DOHH2 (cell line): ENCODE measurements at regions not wholly inside any gene's neighbourhood (a gene's known extent, or its start where the extent isn't known, plus 50 kb on each side); places are given as distances from the start of the nearest gene placed in this dataset.

Experiments
- H3F3A ChIP-seq: fragments of 200-600 bp; sonication (generic), shearing (Covaris generic); 2 replicates; pipeline ENCODE4 v1.6.0; 2016; ENCODE audit warnings: antibody characterized with exemption, mild to moderate bottlenecking; ENCODE audit not compliant: control insufficient read depth, insufficient read depth
- H3K27ac ChIP-seq: fragments of 200-600 bp; sonication (generic); 2 replicates; pipeline ENCODE4 v1.5.1; 2014; ENCODE audit warnings: low read depth, mild to moderate bottlenecking, low read length, moderate library complexity
- H3K27me3 ChIP-seq: fragments of 200-600 bp; sonication (generic); 2 replicates; pipeline ENCODE4 v1.6.1; 2014; ENCODE audit warnings: mild to moderate bottlenecking, low read length, mixed read lengths; ENCODE audit not compliant: control insufficient read depth
- H3K36me3 ChIP-seq: fragments of 200-600 bp; sonication (generic); 2 replicates; pipeline ENCODE4 v1.6.1; 2014; ENCODE audit warnings: mild to moderate bottlenecking, low read length, moderate library complexity, mixed read lengths; ENCODE audit not compliant: control insufficient read depth
- H3K4me1 ChIP-seq: fragments of 200-600 bp; sonication (generic); 2 replicates; pipeline ENCODE4 v1.6.1; 2014; ENCODE audit warnings: mild to moderate bottlenecking, low read length, mixed read lengths; ENCODE audit not compliant: control insufficient read depth
- H3K4me2 ChIP-seq: fragments of 200-600 bp; sonication (generic); 2 replicates; pipeline ENCODE4 v1.6.0; 2014; ENCODE audit warnings: mild to moderate bottlenecking, low read length, moderate library complexity
- H3K4me3 ChIP-seq: fragments of 200-600 bp; sonication (generic); 2 replicates; pipeline ENCODE4 v1.5.1; 2014; ENCODE audit warnings: mild to moderate bottlenecking, low read length, mixed read lengths
- H3K79me2 ChIP-seq: fragments of 200-600 bp; sonication (generic); 2 replicates; pipeline ENCODE4 v1.6.1; 2014; ENCODE audit warnings: mild to moderate bottlenecking, low read length, mixed read lengths; ENCODE audit not compliant: control insufficient read depth
- H3K9me2 ChIP-seq: fragments of 200-600 bp; sonication (generic); replicated peaks from 2 replicates; pipeline ENCODE4 v1.6.1; 2014; ENCODE audit warnings: mild to moderate bottlenecking, low read length, mixed read lengths; ENCODE audit not compliant: control insufficient read depth
- H3K9me3 ChIP-seq: fragments of 200-600 bp; sonication (generic); 2 replicates; pipeline ENCODE4 v1.6.1; 2014; ENCODE audit warnings: antibody characterized with exemption, low read length, mixed read lengths; ENCODE audit not compliant: control insufficient read depth, insufficient read depth
- H4K20me1 ChIP-seq: fragments of 200-600 bp; sonication (generic); 2 replicates; pipeline ENCODE4 v1.6.0; 2014; ENCODE audit warnings: low read depth, mild to moderate bottlenecking, antibody characterized with exemption, low read length, moderate library complexity; ENCODE audit not compliant: control insufficient read depth, insufficient read depth
- EZH2phosphoT487 ChIP-seq: fragments of 200-600 bp; sonication (generic); IDR thresholded peaks from 2 replicates; pipeline ENCODE4 v1.6.1; 2017; ENCODE audit warnings: borderline replicate concordance, mild to moderate bottlenecking, antibody characterized with exemption, low read length, moderate library complexity, mixed read lengths
- TF ChIP-seq, protein P1 (sequence below): fragments of 200-600 bp; sonication (generic); IDR thresholded peaks from one replicate; pipeline ENCODE4 v1.5.1; 2014; ENCODE audit warnings: antibody characterized with exemption, mild to moderate bottlenecking, low read depth, low read length; ENCODE audit not compliant: poor library complexity, severe bottlenecking

DNA sequence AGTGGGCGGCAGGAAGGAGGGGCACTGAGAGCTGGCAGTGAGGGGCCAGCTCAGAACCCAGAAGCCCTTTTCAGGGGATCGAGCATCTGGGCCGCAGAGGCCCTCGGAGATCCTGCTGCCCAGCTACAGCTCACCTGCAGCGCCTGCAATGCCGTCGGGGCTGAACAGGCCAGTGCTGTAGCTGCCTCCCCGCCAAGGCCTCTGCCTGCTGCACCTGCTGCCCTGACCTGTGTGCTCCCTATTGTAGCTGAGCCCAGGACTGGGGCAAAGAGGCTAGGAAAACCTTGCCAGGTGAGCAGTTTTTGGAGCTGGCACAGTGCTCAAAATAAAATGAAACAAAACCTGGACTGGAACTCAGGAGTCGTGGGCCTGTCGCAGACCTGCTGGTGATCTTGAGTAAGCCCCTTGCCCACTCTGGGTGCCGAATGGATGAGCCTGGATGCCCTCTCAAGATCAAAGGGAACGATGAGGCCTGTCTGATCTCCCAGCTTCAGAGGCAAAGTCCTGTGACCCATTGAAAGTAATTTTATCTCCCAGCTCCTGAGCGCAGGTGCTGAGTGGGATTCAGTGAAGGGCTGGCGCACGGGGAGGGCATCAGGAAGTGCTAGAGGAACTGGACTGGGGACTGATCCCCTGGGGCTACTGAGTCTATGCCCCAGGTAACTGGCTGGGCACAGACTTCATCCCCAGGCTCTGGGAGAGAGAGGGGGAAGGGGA lies 154.6 kb downstream of the FOXD2 start:
- TF ChIP-seq, protein P1, sequence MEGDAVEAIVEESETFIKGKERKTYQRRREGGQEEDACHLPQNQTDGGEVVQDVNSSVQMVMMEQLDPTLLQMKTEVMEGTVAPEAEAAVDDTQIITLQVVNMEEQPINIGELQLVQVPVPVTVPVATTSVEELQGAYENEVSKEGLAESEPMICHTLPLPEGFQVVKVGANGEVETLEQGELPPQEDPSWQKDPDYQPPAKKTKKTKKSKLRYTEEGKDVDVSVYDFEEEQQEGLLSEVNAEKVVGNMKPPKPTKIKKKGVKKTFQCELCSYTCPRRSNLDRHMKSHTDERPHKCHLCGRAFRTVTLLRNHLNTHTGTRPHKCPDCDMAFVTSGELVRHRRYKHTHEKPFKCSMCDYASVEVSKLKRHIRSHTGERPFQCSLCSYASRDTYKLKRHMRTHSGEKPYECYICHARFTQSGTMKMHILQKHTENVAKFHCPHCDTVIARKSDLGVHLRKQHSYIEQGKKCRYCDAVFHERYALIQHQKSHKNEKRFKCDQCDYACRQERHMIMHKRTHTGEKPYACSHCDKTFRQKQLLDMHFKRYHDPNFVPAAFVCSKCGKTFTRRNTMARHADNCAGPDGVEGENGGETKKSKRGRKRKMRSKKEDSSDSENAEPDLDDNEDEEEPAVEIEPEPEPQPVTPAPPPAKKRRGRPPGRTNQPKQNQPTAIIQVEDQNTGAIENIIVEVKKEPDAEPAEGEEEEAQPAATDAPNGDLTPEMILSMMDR: no peak
- no peak for TF ChIP-seq EZH2phosphoT487
- Histone ChIP-seq H3F3A (no peaks in the 10 kb centered on the region), H3K4me2 (no peak overlapping the region), H4K20me1 (no peaks in the 10 kb centered on the region), H3K9me2 (no peaks in the 10 kb centered on the region), H3K79me2 (no peaks in the 10 kb centered on the region), H3K27me3 (peaks cover 6% of the 10 kb centered on the region; the same call in 1 of the 2 replicates), H3K36me3 (no peaks in the 10 kb centered on the region), H3K27ac (no peak overlapping the region), H3K9me3 (no peaks in the 10 kb centered on the region), H3K4me1 (no peaks in the 10 kb centered on the region), H3K4me3 (no peak overlapping the region)

DNA sequence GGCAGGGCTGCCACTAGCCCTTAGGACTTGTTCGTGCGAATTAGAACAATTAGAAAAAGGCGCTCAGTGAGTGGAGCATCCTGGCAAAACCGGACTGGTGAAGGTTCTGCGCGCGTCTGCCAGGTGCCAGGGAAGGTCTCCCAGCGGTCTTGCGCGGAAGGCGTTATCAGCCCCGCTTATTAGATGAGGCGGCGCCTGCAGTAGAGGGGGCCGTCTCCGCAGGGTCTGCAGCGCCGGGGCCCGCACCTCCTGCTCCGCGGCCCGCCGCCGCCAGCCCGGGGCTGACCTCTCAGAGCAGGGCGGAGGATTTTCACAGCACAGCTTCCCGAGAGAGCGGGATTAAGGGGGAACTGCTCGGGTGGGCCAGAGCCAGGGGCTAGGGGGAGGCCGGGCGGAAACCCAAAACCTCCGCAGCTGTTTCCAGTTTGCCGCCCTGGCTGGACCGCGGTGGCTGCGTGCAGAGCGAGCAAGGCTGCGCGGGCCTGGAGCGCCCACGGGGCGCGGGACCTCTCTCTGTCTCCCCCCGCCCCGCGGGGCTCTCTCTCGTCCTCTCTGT lies 155.2 kb downstream of the FOXD2 start:
- H3K27me3 ChIP-seq: peaks cover 6% of the 10 kb centered on the region; the same call in 1 of the 2 replicates
- H3K79me2 ChIP-seq: no peaks in the 10 kb centered on the region
- H3K4me2 ChIP-seq: no peak overlapping the region
- no peaks in the 10 kb centered on the region for H3K9me2 ChIP-seq
- TF ChIP-seq EZH2phosphoT487: no peak
- TF ChIP-seq, protein P1: no peak
- no peaks in the 10 kb centered on the region for H4K20me1 ChIP-seq
- no peaks in the 10 kb centered on the region for H3K4me1 ChIP-seq
- no peak overlapping the region for H3K4me3 ChIP-seq
- no peaks in the 10 kb centered on the region for H3K36me3 ChIP-seq
- no peaks in the 10 kb centered on the region for H3K9me3 ChIP-seq
- no peak overlapping the region for H3K27ac ChIP-seq
- H3F3A ChIP-seq: no peaks in the 10 kb centered on the region

DNA sequence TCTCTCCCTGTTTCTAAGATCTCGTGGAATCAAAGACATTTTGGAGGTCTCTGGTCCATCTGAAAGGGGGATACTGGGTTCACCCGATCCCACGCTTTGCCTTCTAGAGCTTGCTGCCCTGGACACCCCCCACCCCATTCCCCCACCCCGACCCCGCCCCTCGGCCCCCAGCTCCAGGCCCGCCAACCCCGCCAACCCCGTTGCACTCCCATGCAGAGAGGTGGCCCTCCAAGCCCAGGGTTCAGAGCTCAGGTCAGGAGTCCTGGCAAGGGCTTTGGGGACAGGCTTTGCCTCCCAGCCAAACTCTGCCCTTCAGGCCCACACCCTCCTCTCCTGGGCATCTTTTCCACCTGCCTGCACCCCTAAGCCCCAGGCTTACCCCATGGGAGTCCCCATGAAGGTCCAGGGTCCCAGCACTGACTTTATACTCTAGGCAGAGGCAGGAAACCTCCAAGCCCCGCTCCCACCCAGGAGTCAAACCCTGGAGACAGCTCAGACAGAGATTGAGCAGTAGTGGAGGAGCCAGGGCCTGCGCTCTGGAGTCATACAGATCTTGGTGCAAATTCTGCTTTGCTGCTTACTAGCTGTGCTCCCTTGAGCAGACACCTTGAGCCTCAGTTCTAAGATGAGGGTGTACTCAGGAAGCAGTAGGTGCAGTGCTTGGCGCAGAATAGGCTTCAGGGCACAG lies 155.9 kb downstream of the FOXD2 start:
- H3K27ac ChIP-seq: no peak overlapping the region

More for the DNA sequence above, 155.9 kb downstream of the FOXD2 start:
- Histone ChIP-seq H3K36me3 (no peaks in the 10 kb centered on the region), H3K79me2 (no peaks in the 10 kb centered on the region), H3F3A (no peaks in the 10 kb centered on the region), H4K20me1 (no peaks in the 10 kb centered on the region), H3K4me3 (no peak overlapping the region), H3K4me1 (no peaks in the 10 kb centered on the region), H3K4me2 (no peak overlapping the region), H3K9me2 (no peaks in the 10 kb centered on the region), H3K27me3 (peaks cover 6% of the 10 kb centered on the region; the same call in 1 of the 2 replicates), H3K9me3 (peaks cover 4% of the 10 kb centered on the region; the same call in 1 of the 2 replicates)
- TF ChIP-seq EZH2phosphoT487: no peak
- TF ChIP-seq, protein P1: no peak
